Keratinocyte (primary cell): ENCODE measurements at regions not wholly inside any gene's neighbourhood (a gene's known extent, or its start where the extent isn't known, plus 50 kb on each side); places are given as distances from the start of the nearest gene placed in this dataset.

ENCODE experiments used
- EZH2 ChIP-seq: IDR thresholded peaks from one replicate; pipeline ENCODE4 v1.6.1; 2012; ENCODE audit warnings: inconsistent platforms, mild to moderate bottlenecking, low read length, moderate library complexity
- TF ChIP-seq, protein P1 (sequence below), 3 experiments: IDR thresholded peaks in 1 of 3; conservative IDR thresholded peaks in 1 of 3; optimal IDR thresholded peaks in 1 of 3; 2 replicates in 2 of 3; 3 replicates in 1 of 3; pipeline versions ENCODE3 to v1.5.1; 2011; ENCODE audit warnings: low read length in 3 of 3, mild to moderate bottlenecking in 3 of 3, moderate library complexity in 2 of 3, control low read depth in 1 of 3, inconsistent platforms in 1 of 3; ENCODE audit not compliant: insufficient read depth in 2 of 3; ENCODE audit errors: extremely low read depth in 1 of 3

DNA sequence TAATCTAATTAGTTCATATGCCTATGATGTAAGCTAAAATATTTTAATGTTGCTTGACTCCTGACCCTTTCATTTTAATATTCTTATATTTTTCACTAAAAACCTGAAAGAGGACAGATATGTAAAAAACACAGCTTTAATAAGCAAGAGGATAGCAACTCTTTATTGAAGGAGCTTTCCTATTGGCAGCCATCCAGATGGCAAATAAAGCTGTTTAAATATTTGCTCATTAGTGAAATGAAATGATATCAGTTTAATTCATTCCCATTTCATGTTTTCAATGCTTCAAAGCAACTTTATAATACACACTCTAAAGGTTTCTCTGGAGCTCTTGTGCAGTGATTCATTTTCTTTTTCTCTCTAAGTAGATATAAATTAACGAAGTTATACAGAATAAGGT, 473.4 kb downstream of the PCDH7 start:
- no peak for TF ChIP-seq EZH2
- TF ChIP-seq, protein P1, sequence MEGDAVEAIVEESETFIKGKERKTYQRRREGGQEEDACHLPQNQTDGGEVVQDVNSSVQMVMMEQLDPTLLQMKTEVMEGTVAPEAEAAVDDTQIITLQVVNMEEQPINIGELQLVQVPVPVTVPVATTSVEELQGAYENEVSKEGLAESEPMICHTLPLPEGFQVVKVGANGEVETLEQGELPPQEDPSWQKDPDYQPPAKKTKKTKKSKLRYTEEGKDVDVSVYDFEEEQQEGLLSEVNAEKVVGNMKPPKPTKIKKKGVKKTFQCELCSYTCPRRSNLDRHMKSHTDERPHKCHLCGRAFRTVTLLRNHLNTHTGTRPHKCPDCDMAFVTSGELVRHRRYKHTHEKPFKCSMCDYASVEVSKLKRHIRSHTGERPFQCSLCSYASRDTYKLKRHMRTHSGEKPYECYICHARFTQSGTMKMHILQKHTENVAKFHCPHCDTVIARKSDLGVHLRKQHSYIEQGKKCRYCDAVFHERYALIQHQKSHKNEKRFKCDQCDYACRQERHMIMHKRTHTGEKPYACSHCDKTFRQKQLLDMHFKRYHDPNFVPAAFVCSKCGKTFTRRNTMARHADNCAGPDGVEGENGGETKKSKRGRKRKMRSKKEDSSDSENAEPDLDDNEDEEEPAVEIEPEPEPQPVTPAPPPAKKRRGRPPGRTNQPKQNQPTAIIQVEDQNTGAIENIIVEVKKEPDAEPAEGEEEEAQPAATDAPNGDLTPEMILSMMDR (optimal IDR thresholded peaks at IDR 0.05 in 1 of 3, IDR thresholded peaks at IDR 0.05 in 1 of 3, conservative IDR thresholded peaks at IDR 0.05 in 1 of 3; ENCODE audit: extremely low read depth in 1 of 3, insufficient read depth in 2 of 3, low read length in 3 of 3): no peak
